NOMO-1 treated with dmso at 0.1 percent for 144 hours (cell line): ENCODE measurements at regions not wholly inside any gene's neighbourhood (a gene's known extent, or its start where the extent isn't known, plus 50 kb on each side); places are given as distances from the start of the nearest gene placed in this dataset.

Source experiments
- DNase-seq: peaks from one replicate; lab custom pipeline; 2025; ENCODE audit not compliant: unreplicated experiment; lab: John Stamatoyannopoulos, UW

GRCh38 chr1:201653883-201654282, 115.0 kb downstream of the NAV1 start:
- no peak for DNase-seq

- DNase-seq: no peak
Measured at GRCh38 chr1:201655243-201655642, 116.3 kb downstream of the NAV1 start.

- DNase-seq: no peak
Measured at GRCh38 chr1:201655910-201656309, 117.0 kb downstream of the NAV1 start.

- DNase-seq: no peak
Measured at GRCh38 chr1:201656311-201657032, 117.5 kb downstream of the NAV1 start.

GRCh38 chr1:201659572-201659971, 120.6 kb downstream of the NAV1 start:
- DNase-seq: no peak

- no peak for DNase-seq
Measured at GRCh38 chr1:201660931-201661822, 122.2 kb downstream of the NAV1 start.

- no peak for DNase-seq
Measured at GRCh38 chr1:201661823-201662359, 123.0 kb downstream of the NAV1 start.

- DNase-seq: no peak
Measured at GRCh38 chr1:201662646-201663045, 123.7 kb downstream of the NAV1 start.

GRCh38 chr1:201663491-201664113, 124.7 kb downstream of the NAV1 start:
- no peak for DNase-seq

- no peak for DNase-seq
Measured at GRCh38 chr1:201665036-201665435, 126.1 kb downstream of the NAV1 start.

- no peak for DNase-seq
Measured at GRCh38 chr1:201666102-201666501, 127.2 kb downstream of the NAV1 start.

GRCh38 chr1:201666645-201667044, 127.7 kb downstream of the NAV1 start:
- DNase-seq: no peak

- DNase-seq: no peak
Measured at GRCh38 chr1:201667479-201667878, 128.6 kb downstream of the NAV1 start.

- DNase-seq: no peak
Measured at GRCh38 chr1:201670517-201670916, 131.6 kb downstream of the NAV1 start.

- no peak for DNase-seq
Measured at GRCh38 chr1:201672685-201673084, 133.8 kb downstream of the NAV1 start.

GRCh38 chr1:201673093-201673492, 134.2 kb downstream of the NAV1 start:
- no peak for DNase-seq

GRCh38 chr1:201673915-201674314, 135.0 kb downstream of the NAV1 start:
- no peak for DNase-seq

GRCh38 chr1:201675143-201675542, 136.2 kb downstream of the NAV1 start:
- DNase-seq: no peak

- DNase-seq: no peak
Measured at GRCh38 chr1:201676197-201676596, 137.3 kb downstream of the NAV1 start.

- no peak for DNase-seq
Measured at GRCh38 chr1:201676641-201677040, 137.7 kb downstream of the NAV1 start.

GRCh38 chr1:201678264-201679101, 139.6 kb downstream of the NAV1 start:
- no peak for DNase-seq
